Activated CD8-positive, alpha-beta T cell treated with anti-CD3 and anti-CD28 coated beads, Interleukin-2, amount 10 ng/mL, durations not matched to agents 7 days and 5 days (primary cell): ENCODE measurements at regions not wholly inside any gene's neighbourhood (a gene's known extent, or its start where the extent isn't known, plus 50 kb on each side); places are given as distances from the start of the nearest gene placed in this dataset.

ENCODE experiments used
- ATAC-seq: fragments of 150-1000 bp; cut with Tn5 transposase; one replicate; pipeline ENCODE4 v1.10.0; 2021; ENCODE audit warnings: moderate library complexity
- CTCF ChIA-PET: fragments of 350-600 bp; sonication (Branson Sonifier 250); formaldehyde crosslinking; loops from one replicate; lab custom pipeline; 2021; ENCODE audit warnings: antibody characterized with exemption; lab: Charles Lee
- POLR2A ChIA-PET: fragments of 350-600 bp; sonication (Branson Sonifier 250); formaldehyde crosslinking; loops from one replicate; lab custom pipeline; 2021; ENCODE audit warnings: antibody characterized with exemption; lab: Charles Lee
- DNase-seq: peaks from one replicate; pipeline ENCODE4 v3.0.0-alpha.2; 2020
- H3K27ac Mint-ChIP-seq: one replicate; pipeline ENCODE4 v1.8.0; 2021; ENCODE audit warnings: mild to moderate bottlenecking, mixed read lengths
- H3K27me3 Mint-ChIP-seq: one replicate; pipeline ENCODE4 v1.8.0; 2021; ENCODE audit warnings: low read depth, mixed read lengths
- H3K36me3 Mint-ChIP-seq: one replicate; pipeline ENCODE4 v1.8.0; 2021; ENCODE audit warnings: low read depth, mixed read lengths
- H3K4me1 Mint-ChIP-seq: one replicate; pipeline ENCODE4 v1.8.0; 2021; ENCODE audit warnings: low read depth, mixed read lengths
- H3K4me3 Mint-ChIP-seq: one replicate; pipeline ENCODE4 v1.8.0; 2021; ENCODE audit warnings: mild to moderate bottlenecking, mixed read lengths
- H3K9me3 Mint-ChIP-seq: one replicate; pipeline ENCODE4 v1.8.0; 2022; ENCODE audit warnings: mixed read lengths; ENCODE audit not compliant: insufficient read depth

DNA sequence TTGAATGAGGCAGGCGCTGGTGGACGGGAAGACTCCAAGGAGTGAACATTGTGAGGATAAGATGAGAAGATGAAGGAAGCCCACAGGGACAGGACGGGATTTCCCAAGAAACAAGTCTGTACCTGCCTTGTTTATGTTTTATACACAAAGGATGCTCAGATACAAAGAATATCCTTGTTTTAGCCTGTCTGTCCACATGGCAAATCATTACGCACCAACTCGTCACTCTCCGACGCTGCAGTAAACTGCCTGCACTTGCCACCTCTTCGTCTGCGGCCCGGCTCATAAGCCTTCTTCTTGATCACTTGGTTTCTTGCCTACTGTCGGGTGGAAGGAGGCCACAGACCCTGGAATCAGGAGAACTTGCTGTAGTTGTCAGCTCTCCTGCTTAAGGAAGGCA lies 85.4 kb downstream of the CD83 start:
- ChIA-PET POLR2A (no interaction called here), CTCF (no interaction called here)
- Mint-ChIP-seq H3K36me3 (peaks cover 2% of the 10 kb centered on the region), H3K4me1 (no peaks in the 10 kb centered on the region), H3K4me3 (no peak overlapping the region), H3K27me3 (no peaks in the 10 kb centered on the region), H3K9me3 (no peaks in the 10 kb centered on the region), H3K27ac (no peak overlapping the region)
- ATAC-seq (no peak), DNase-seq (no peak)

DNA sequence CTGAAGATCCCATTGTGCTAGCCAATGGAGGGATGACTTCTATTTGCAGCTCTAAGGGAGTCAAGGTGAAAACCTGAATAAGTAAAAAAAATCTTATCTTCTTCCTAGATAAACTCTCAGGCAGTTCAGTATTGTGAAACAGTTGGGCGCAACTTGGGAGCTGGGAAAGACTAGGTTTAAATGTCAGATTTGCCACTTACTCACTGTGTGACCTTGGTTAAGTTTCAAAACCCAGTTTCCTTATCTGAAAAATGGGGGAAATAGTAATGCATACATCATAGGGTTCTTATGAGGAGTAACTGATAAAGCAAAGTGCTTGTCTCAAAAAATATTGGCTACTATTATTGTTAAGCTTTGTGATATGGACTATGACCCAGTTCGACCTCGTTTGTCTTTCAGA lies 88.8 kb downstream of the CD83 start:
- CTCF ChIA-PET = interaction anchor here (1.5 kb wide), 1 partner anchor 11 kb away, joined by 3 read pairs; no protein-coding TSS in a partner anchor
- Mint-ChIP-seq H3K9me3 (no peaks in the 10 kb centered on the region), H3K36me3 (peaks cover 2% of the 10 kb centered on the region), H3K27me3 (no peaks in the 10 kb centered on the region), H3K4me3 (no peak overlapping the region), H3K27ac (no peak overlapping the region), H3K4me1 (peaks cover 8% of the 10 kb centered on the region)
- POLR2A ChIA-PET = no interaction called here
- ATAC-seq (no peak), DNase-seq (no peak)

DNA sequence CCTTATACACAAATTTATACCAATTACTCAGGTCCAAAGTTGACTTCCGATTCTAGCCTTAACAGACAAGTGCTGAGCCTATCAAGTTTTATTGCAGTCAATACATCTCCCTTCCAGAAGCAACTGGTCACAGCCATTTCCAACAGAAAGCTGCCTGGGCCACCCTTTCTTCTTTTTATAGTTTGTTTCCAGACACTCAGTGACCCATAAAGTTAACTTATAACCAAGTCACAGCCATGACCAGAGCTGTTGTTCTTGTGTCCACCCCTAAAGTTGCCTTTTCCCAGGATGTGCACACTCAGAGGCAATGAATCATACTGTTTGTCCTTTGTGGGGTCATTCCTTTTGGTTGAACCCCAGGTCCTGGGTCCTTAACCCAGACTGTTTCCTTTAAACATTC lies 89.9 kb downstream of the CD83 start:
- H3K27ac Mint-ChIP-seq = no peak overlapping the region
- peaks cover 2% of the 10 kb centered on the region for H3K36me3 Mint-ChIP-seq
- no peak overlapping the region for H3K4me3 Mint-ChIP-seq
- H3K9me3 Mint-ChIP-seq = no peaks in the 10 kb centered on the region
- no peak for DNase-seq
- POLR2A ChIA-PET = no interaction called here
- no peak for ATAC-seq
- CTCF ChIA-PET = interaction anchor here (1.5 kb wide), 1 partner anchor 10 kb away, joined by 3 read pairs; no protein-coding TSS in a partner anchor
- H3K27me3 Mint-ChIP-seq = no peaks in the 10 kb centered on the region
- H3K4me1 Mint-ChIP-seq = peaks cover 19% of the 10 kb centered on the region

DNA sequence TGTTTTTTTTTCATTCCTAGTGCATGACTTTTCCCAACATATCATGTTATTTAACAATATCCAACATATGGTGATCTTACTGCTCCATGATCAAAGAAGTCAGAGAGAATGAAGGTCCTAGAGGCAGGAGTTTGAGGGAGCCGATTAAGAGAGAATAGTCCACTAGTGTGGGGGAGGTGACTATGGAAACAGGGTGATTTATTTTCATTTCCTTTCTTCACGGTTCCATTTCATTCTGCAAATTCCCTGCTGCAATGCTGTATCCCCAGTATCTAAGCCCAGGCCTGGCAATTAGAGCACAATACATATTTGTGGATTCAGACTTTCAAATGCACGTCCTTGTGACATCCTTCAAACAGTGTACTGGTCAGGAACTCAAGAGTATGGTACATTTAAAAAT lies 91.4 kb downstream of the CD83 start:
- Mint-ChIP-seq H3K9me3 (no peaks in the 10 kb centered on the region), H3K4me1 (peaks cover 19% of the 10 kb centered on the region), H3K36me3 (peaks cover 2% of the 10 kb centered on the region), H3K4me3 (no peak overlapping the region), H3K27ac (no peak overlapping the region), H3K27me3 (no peaks in the 10 kb centered on the region)
- DNase-seq (no peak), ATAC-seq (no peak)
- CTCF ChIA-PET = no interaction called here
- POLR2A ChIA-PET = no interaction called here

DNA sequence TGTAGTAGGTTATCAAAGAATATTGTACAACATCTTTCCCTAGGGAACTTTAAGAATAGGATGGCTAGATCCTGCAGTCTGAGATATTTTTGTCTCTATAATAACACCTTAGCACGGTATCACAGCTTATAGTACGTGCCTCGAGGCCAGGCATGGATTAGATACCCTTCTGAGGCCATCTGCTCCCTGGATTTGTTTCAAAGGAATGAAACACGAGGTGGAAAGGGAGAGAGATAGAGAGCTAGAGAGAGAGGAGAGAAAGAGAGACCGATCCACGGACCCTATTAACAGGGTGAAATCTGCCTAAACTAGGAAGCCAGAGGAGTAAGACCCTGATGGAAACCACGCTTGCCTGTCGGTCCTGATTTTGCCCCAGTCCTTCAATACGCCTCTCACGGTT lies 92.5 kb downstream of the CD83 start:
- peaks cover 19% of the 10 kb centered on the region for H3K4me1 Mint-ChIP-seq
- H3K4me3 Mint-ChIP-seq = peak overlapping the region; percentile 70
- DNase-seq = no peak
- H3K27ac Mint-ChIP-seq = peak overlapping the region; percentile 50
- H3K36me3 Mint-ChIP-seq = peaks cover 2% of the 10 kb centered on the region
- CTCF ChIA-PET = interaction anchor here (0.6 to 3.9 kb wide), 7 partner anchors 65 to 840 kb away, joined by 3 to 19 read pairs (median 4); no protein-coding TSS in a partner anchor
- POLR2A ChIA-PET = interaction anchor here (0.9 kb wide), 1 partner anchor 13 kb away, joined by 3 read pairs; no protein-coding TSS in a partner anchor
- ATAC-seq = no peak
- H3K27me3 Mint-ChIP-seq = no peaks in the 10 kb centered on the region
- H3K9me3 Mint-ChIP-seq = no peaks in the 10 kb centered on the region

DNA sequence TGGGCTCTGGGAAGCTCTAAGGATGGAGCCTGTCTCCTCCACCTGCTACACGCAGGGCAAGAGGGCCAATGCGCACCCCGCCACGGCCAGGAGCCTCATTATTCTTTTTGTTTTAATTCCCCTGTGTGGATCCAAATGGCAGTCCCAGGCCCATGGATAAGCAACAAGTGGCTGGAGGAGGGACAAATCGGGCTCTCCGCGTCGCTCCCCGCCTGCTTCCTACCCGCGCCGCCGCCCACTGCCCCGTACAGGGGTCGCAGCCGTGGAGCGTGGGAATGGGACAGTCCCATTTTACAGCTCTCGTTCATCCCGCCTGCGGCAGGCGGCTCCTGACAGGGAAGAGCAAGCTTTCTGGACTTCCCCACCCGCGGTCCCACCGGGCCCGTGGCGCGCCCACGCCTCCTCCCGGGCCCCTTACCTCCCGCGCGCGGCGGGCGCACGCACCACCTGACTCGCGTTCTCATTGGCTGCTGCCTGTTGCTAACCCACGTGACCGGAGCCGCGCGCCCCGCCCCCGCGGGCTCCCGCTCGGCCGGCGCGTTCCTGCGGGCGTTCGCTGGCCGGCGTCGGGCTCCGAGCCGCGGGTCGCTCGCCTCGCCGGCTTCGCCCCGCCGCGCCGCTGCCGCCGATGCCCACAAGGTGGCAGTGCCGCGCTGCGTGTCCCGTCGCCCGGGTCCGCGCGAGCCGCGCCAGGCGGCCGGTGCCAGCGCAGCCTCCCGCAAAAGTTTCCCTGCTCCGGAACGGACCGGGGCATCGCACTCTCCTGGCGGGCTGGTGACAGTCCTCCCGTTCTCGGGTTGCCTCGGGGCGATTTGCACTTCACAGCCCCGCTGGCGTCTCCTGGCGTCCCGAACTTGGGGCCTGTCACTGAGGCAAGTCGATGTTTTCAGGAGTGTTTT lies 93.3 kb downstream of the CD83 start:
- H3K4me1 Mint-ChIP-seq = peaks cover 19% of the 10 kb centered on the region
- CTCF ChIA-PET = interaction anchor here (0.6 to 3.9 kb wide), 26 partner anchors 13 to 1179 kb away, joined by 3 to 19 read pairs (median 4); no protein-coding TSS in a partner anchor
- DNase-seq (peak; percentile 91), ATAC-seq (peak; percentile 93)
- no peaks in the 10 kb centered on the region for H3K27me3 Mint-ChIP-seq
- H3K4me3 Mint-ChIP-seq = peak overlapping the region; percentile 80
- peak overlapping the region; percentile 85 for H3K27ac Mint-ChIP-seq
- POLR2A ChIA-PET = interaction anchor here (0.6 to 0.9 kb wide), 2 partner anchors 14 to 451 kb away, joined by 3 read pairs; no protein-coding TSS in a partner anchor
- H3K9me3 Mint-ChIP-seq = no peaks in the 10 kb centered on the region
- peaks cover 2% of the 10 kb centered on the region for H3K36me3 Mint-ChIP-seq

DNA sequence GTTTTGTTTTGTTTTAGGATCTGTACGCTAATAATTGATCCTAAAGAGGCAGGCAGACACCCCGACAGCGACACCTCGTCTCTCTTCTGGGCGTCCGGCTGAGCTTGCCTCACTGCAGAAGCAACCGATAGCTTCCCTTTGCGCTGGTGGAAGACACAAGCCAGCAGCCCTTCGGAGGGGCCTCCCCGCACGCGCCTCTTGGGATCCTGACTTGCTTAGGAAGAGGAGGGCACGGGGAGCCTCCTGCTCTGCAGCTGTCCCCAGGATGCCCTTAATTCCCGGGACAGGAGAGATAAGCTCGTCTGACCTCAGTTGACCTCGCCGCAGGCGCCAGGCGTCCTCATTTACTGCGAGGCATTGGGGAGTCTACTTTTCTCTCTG lies 94.0 kb downstream of the CD83 start:
- Mint-ChIP-seq H3K27ac (peak overlapping the region; percentile 85), H3K9me3 (no peaks in the 10 kb centered on the region), H3K27me3 (no peaks in the 10 kb centered on the region), H3K4me1 (peaks cover 19% of the 10 kb centered on the region), H3K4me3 (peak overlapping the region; percentile 80), H3K36me3 (peaks cover 2% of the 10 kb centered on the region)
- CTCF ChIA-PET = interaction anchor here (0.6 to 3.9 kb wide), 25 partner anchors 12 to 1270 kb away, joined by 3 to 19 read pairs (median 3); no protein-coding TSS in a partner anchor
- POLR2A ChIA-PET = interaction anchor here (0.6 kb wide), 1 partner anchor 450 kb away, joined by 3 read pairs; no protein-coding TSS in a partner anchor
- peak; percentile 40 for DNase-seq
- ATAC-seq = peak; percentile 25

DNA sequence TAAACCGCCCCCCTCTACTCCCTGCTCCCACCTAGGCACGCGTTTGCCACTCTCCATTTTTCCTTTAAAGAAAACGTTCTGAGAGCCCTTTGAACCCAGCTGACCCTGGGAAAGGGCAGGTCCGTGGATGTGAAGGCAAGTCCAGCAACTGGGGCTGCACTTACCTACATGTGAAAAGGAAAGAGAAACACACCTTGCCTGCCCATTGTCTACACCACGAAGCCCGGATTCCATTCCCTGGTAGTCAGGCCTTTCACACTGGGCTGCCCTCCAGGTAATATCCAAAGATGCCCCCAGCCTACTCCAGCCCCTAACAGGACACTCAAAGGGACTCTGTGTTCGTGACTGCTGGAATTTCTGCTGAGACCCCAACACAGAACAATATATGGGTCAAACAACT lies 94.4 kb downstream of the CD83 start:
- POLR2A ChIA-PET = interaction anchor here (0.9 kb wide), 1 partner anchor 219 kb away, joined by 3 read pairs; no protein-coding TSS in a partner anchor

DNA sequence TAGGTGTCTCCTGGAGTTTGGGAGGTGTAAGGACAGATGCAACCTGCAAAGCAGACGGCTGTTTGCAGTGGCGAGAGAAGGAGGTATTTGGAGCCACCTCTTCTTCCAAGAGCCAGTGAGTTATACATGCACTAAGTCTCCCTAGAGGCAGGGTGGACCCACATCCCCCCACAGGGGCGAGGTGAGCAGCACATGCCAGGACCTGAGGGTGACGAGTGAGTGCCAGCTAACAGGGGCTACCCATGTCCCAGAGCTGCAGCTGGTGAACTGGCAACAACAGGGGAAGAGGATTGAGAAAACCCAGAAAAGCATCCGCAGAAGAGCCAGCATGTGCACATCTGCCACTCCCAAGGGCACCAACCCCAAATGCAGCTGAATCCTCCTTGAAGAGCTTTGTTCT lies 95.1 kb downstream of the CD83 start:
- Mint-ChIP-seq H3K27me3 (no peaks in the 10 kb centered on the region), H3K9me3 (no peaks in the 10 kb centered on the region), H3K4me1 (peaks cover 19% of the 10 kb centered on the region), H3K36me3 (peaks cover 2% of the 10 kb centered on the region), H3K27ac (no peak overlapping the region), H3K4me3 (no peak overlapping the region)
- DNase-seq = no peak
- CTCF ChIA-PET = interaction anchor here (0.6 to 3.9 kb wide), 4 partner anchors 15 to 1035 kb away, joined by 3 to 19 read pairs (median 4); no protein-coding TSS in a partner anchor
- POLR2A ChIA-PET = interaction anchor here (0.9 kb wide), 1 partner anchor 219 kb away, joined by 3 read pairs; no protein-coding TSS in a partner anchor
- ATAC-seq = no peak

More for the DNA sequence above, 94.4 kb downstream of the CD83 start:
- ATAC-seq (no peak), DNase-seq (no peak)
- Mint-ChIP-seq H3K27ac (peak overlapping the region; percentile 85), H3K36me3 (peaks cover 2% of the 10 kb centered on the region), H3K4me3 (peak overlapping the region; percentile 80), H3K9me3 (no peaks in the 10 kb centered on the region), H3K27me3 (no peaks in the 10 kb centered on the region), H3K4me1 (peaks cover 19% of the 10 kb centered on the region)
- CTCF ChIA-PET = interaction anchor here (0.6 to 3.9 kb wide), 24 partner anchors 12 to 1269 kb away, joined by 3 to 19 read pairs (median 4); no protein-coding TSS in a partner anchor

DNA sequence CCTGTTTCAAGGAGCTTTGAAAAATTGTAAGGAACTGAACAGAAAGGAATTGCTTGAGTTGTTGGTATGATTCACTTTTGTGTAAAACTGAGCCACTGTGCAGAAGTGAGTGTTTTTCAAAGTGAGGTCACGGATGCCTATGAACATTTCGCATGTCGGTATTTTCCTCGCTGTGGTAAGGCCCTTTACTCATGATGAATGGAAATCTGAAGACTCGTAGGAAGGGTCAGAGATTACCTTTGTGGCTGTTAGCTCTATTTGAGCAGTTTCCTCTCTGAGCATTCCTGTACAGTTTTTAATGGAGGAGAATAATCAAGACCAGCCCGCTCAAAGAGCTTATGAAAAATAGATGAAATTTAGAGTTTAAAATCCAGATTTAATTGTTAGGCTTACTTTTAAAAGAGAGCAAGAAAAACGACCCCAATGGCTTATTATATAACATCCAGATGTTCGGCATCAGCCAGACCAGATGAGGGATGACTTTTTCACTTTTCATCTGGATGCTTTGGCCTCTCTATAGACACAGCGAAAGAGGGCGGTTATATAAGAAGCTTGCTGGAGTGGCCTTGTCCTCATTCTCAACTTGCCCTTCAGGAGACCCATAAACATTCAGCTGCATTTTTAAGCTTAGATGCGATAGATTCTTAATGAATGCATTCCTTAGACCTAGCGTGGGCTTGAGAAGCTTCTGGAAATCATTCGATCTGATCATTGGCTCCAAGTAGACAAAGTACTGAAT lies 99.5 kb downstream of the CD83 start:
- Mint-ChIP-seq H3K4me1 (peaks cover 9% of the 10 kb centered on the region), H3K4me3 (no peak overlapping the region)
- DNase-seq = no peak

More for the DNA sequence above, 99.5 kb downstream of the CD83 start:
- POLR2A ChIA-PET = no interaction called here
- CTCF ChIA-PET = interaction anchor here (0.8 to 1.4 kb wide), 4 partner anchors 10 to 494 kb away, joined by 3 to 4 read pairs (median 3); no protein-coding TSS in a partner anchor
- Mint-ChIP-seq H3K9me3 (no peaks in the 10 kb centered on the region), H3K27ac (no peak overlapping the region), H3K27me3 (no peaks in the 10 kb centered on the region), H3K36me3 (no peaks in the 10 kb centered on the region)
- ATAC-seq = no peak
